ENCODE measurements at regions not wholly inside any gene's neighbourhood (a gene's known extent, or its start where the extent isn't known, plus 50 kb on each side); places are given as distances from the start of the nearest gene placed in this dataset.
"Not testable (repeated sequence)": the region's sequence is repeated elsewhere in the genome, so short reads cannot be mapped to it uniquely, and the experiment has no call there.

- Histone ChIP-seq H3K4me3 (no peak overlapping the region), H3K36me3 (no peaks in the 10 kb centered on the region; the same call in 1 of the 2 replicates), H3K27me3 (no peaks in the 10 kb centered on the region), H3K9me3 (replicated peaks) (no peaks in the 10 kb centered on the region; the same call in 1 of the 2 replicates), H3K4me1 (peaks cover 17% of the 10 kb centered on the region), H3K27ac (no peak overlapping the region)
- no peak for DNase-seq
Measured at GRCh38 chr21:35482096-35482495, 433.0 kb upstream of the RUNX1 start.

GRCh38 chr21:35481005-35481404, 431.9 kb upstream of the RUNX1 start:
- Histone ChIP-seq H3K36me3 (no peaks in the 10 kb centered on the region; the same call in 1 of the 2 replicates), H3K9me3 (replicated peaks) (no peaks in the 10 kb centered on the region; the same call in 1 of the 2 replicates), H3K27ac (no peak overlapping the region), H3K27me3 (no peaks in the 10 kb centered on the region), H3K4me1 (peaks cover 28% of the 10 kb centered on the region), H3K4me3 (no peak overlapping the region)
- DNase-seq: no peak

- peaks cover 33% of the 10 kb centered on the region for H3K4me1 ChIP-seq
- no peak overlapping the region for H3K27ac ChIP-seq
- H3K9me3 ChIP-seq (replicated peaks): no peaks in the 10 kb centered on the region; the same call in 1 of the 2 replicates
- DNase-seq: no peak
- H3K27me3 ChIP-seq: no peaks in the 10 kb centered on the region
- no peaks in the 10 kb centered on the region; the same call in 1 of the 2 replicates for H3K36me3 ChIP-seq
- no peak overlapping the region for H3K4me3 ChIP-seq
Measured at GRCh38 chr21:35479529-35479928, 430.4 kb upstream of the RUNX1 start.

- no peak overlapping the region for H3K27ac ChIP-seq
Measured at GRCh38 chr21:35479065-35479448, 430.0 kb upstream of the RUNX1 start.

DNA sequence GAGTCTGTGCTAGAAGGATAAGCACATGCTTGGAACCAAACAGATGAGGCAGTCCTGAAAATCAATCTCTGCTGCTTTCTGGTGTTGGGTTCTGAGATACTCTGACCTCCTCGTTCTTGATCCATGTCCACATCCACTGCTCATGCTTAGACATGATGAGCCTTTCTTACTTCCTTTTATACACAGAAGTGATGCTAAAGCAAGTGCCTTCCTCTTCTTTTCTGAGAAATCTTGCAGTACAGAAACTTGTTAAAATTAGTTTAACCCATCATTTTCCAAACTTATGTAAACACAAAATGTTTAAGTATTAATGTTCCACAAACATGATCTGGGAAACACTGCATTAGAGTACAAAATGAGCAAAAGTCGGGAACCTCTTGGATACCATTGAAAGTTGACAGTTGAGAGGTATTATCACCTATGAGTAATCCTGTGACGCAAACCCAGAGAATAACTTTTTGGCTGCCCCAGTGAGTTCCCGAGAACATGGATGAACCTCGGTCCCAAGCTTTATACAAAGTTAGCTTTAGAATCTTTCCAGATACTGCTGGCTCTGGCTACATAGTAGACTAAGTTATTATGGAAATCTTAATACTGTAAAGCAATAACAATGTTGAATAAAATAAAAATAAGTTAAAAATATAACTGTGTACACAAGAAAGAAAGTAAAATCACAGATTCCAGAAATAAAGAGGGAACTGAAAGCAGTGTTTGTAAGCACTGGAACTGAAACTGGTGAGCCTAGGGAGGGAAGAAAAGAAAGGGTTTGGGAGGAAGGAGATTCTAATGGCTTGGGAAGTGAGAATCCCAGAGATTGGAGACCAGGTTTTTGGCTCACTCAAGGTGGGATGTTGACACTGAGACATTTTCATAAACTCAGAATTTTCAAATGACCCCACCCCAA, 429.3 kb upstream of the RUNX1 start:
- Histone ChIP-seq H3K9me3 (replicated peaks) (no peaks in the 10 kb centered on the region; the same call in 1 of the 2 replicates), H3K4me3 (no peak overlapping the region), H3K27me3 (no peaks in the 10 kb centered on the region), H3K36me3 (no peaks in the 10 kb centered on the region; the same call in 1 of the 2 replicates), H3K4me1 (peaks cover 29% of the 10 kb centered on the region), H3K27ac (no peak overlapping the region)
- DNase-seq: no peak

More at GRCh38 chr21:35479065-35479448, 430.0 kb upstream of the RUNX1 start:
- Histone ChIP-seq H3K27me3 (no peaks in the 10 kb centered on the region), H3K36me3 (no peaks in the 10 kb centered on the region; the same call in 1 of the 2 replicates), H3K4me1 (peaks cover 29% of the 10 kb centered on the region), H3K9me3 (replicated peaks) (no peaks in the 10 kb centered on the region; the same call in 1 of the 2 replicates), H3K4me3 (no peak overlapping the region)
- DNase-seq: no peak

- no peaks in the 10 kb centered on the region; the same call in 1 of the 2 replicates for H3K36me3 ChIP-seq
- H3K27ac ChIP-seq: peak overlapping the region; percentile 68
- H3K4me3 ChIP-seq: no peak overlapping the region
- H3K9me3 ChIP-seq (replicated peaks): no peaks in the 10 kb centered on the region; the same call in 1 of the 2 replicates
- no peak for DNase-seq
- no peaks in the 10 kb centered on the region for H3K27me3 ChIP-seq
- peaks cover 29% of the 10 kb centered on the region for H3K4me1 ChIP-seq
Measured at GRCh38 chr21:35477622-35478021, 428.5 kb upstream of the RUNX1 start.

DNA sequence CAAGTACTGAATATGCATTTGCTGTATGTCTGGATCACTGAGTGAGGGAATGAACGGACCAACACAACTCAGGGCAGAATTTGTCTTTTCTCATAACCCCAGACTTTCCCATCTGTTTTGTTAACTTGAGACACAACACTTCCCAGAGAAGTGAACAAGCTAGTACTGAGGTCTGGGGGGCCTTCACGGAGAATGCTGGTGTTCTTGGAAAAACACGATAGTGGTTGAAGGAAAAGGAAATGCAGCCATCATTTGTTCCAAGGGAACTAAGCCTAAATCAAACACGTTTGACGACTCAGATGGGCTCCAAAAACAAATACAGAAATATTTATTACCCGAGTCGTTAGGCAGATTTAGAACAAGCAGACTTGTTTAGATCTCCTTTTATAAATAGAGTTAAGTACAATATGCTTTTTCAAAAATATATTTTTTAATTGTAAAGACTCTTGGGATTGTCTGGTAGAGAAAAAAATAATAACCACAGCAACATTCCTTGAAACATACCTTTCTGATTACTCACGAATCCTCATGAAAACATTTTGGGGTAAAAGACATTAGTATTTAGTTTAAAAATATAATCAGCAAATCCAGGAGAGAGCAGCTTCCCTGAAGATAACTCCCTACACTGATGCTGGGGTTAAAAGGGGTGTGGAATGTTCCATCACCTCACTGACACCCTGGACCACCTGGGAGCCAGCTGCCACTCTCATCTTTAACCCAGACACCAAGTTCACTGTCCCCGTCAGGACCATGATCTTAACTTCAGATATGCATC, 427.7 kb upstream of the RUNX1 start:
- DNase-seq: peak; percentile 18 to 38
- Histone ChIP-seq H3K36me3 (no peaks in the 10 kb centered on the region; the same call in 1 of the 2 replicates), H3K27ac (peak overlapping the region; percentile 68), H3K27me3 (no peaks in the 10 kb centered on the region), H3K4me1 (peaks cover 29% of the 10 kb centered on the region), H3K9me3 (replicated peaks) (no peaks in the 10 kb centered on the region; the same call in 1 of the 2 replicates), H3K4me3 (peak overlapping the region; percentile 11)

DNA sequence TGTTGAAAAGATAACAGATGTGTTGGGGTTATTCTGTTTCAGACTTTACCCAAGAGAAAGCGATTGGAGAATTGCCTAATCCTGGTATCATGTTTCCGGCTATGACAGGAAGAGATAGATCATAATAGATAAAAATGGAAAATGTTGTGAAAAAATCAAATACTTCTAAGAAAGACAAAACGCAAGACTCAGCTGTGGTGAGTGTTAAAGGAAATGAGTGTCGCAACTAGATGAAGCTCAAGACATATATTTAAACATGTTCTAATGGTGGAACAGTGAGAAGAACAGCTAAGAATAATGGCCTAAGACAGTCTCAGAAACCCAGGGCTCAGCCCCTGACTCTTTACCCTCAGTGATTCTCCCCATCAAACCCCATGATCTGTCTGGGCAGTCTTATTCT, 426.7 kb upstream of the RUNX1 start:
- Histone ChIP-seq H3K4me1 (peaks cover 29% of the 10 kb centered on the region), H3K27me3 (no peaks in the 10 kb centered on the region), H3K4me3 (no peak overlapping the region), H3K36me3 (no peaks in the 10 kb centered on the region; the same call in 1 of the 2 replicates), H3K9me3 (replicated peaks) (no peaks in the 10 kb centered on the region; the same call in 1 of the 2 replicates), H3K27ac (peak overlapping the region; percentile 68; the same call in 1 of the 2 replicates)
- peak in 1 of 2 experiments; percentile 45 for DNase-seq

- peak in 1 of 2 experiments; percentile 14 for DNase-seq
- H3K4me1 ChIP-seq: peaks cover 29% of the 10 kb centered on the region
- no peaks in the 10 kb centered on the region; the same call in 1 of the 2 replicates for H3K36me3 ChIP-seq
- no peaks in the 10 kb centered on the region; the same call in 1 of the 2 replicates for H3K9me3 ChIP-seq (replicated peaks)
- no peak overlapping the region for H3K4me3 ChIP-seq
- H3K27ac ChIP-seq: no peak overlapping the region
- H3K27me3 ChIP-seq: no peaks in the 10 kb centered on the region
Measured at GRCh38 chr21:35475009-35475408, 425.9 kb upstream of the RUNX1 start.

GRCh38 chr21:35473496-35473895, 424.4 kb upstream of the RUNX1 start:
- Histone ChIP-seq H3K36me3 (no peaks in the 10 kb centered on the region), H3K4me1 (peaks cover 29% of the 10 kb centered on the region), H3K9me3 (replicated peaks) (no peaks in the 10 kb centered on the region; the same call in 1 of the 2 replicates), H3K4me3 (no peak overlapping the region), H3K27ac (no peak overlapping the region), H3K27me3 (no peaks in the 10 kb centered on the region)
- DNase-seq: no peak

DNA sequence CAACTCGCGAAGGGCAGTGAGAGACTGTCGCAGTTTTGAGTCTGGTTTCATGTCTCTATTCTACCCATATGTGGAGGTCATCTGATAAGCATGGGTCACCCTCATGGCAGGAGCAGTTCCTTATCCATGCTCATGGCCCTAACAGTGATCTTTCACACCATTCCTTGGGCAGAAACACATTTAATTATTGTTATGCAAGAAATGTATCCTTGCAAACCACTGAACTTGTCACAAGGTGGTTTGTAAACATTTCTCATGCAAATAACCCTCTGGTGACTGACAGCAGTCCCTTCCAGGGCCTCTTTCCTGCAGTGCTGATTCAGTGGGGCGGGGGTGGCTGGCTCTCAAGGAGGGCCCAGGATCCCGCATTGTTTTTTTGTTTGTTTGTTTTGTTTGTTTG, 421.4 kb upstream of the RUNX1 start:
- peaks cover 8% of the 10 kb centered on the region for H3K4me1 ChIP-seq
- H3K27me3 ChIP-seq: no peaks in the 10 kb centered on the region
- no peaks in the 10 kb centered on the region for H3K36me3 ChIP-seq
- no peaks in the 10 kb centered on the region for H3K9me3 ChIP-seq (replicated peaks)
- no peak overlapping the region for H3K27ac ChIP-seq
- H3K4me3 ChIP-seq: no peak overlapping the region
- DNase-seq: no peak

DNA sequence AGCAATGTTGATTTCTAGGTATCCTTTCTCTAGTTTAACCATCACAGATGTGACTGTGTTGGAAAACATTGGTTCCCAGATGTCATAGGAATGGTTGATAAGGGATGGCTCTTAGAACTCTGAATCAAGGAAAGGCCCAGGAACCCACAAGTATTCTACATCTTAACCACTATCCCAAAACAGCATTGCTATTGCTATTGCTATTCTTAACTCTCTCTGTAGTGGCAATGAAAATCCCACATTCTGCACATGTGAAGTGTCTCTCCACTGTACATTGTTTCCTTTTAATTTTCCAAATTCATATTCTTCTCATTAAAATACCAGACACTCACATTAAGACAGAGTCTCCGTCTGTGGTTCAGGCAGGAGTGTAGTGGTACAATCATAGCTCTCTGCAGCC, 420.4 kb upstream of the RUNX1 start:
- no peak overlapping the region for H3K27ac ChIP-seq
- H3K36me3 ChIP-seq: no peaks in the 10 kb centered on the region
- no peak for DNase-seq
- H3K4me3 ChIP-seq: no peak overlapping the region
- H3K27me3 ChIP-seq: no peaks in the 10 kb centered on the region
- no peaks in the 10 kb centered on the region for H3K9me3 ChIP-seq (replicated peaks)
- H3K4me1 ChIP-seq: no peaks in the 10 kb centered on the region

- H3K36me3 ChIP-seq: no peaks in the 10 kb centered on the region
- DNase-seq: peak in 1 of 2 experiments; percentile 14
- no peak overlapping the region for H3K27ac ChIP-seq
- no peaks in the 10 kb centered on the region for H3K4me1 ChIP-seq
- H3K27me3 ChIP-seq: no peaks in the 10 kb centered on the region
- no peak overlapping the region for H3K4me3 ChIP-seq
- H3K9me3 ChIP-seq (replicated peaks): no peaks in the 10 kb centered on the region
Measured at GRCh38 chr21:35468991-35469390, 419.9 kb upstream of the RUNX1 start.

- no peaks in the 10 kb centered on the region for H3K9me3 ChIP-seq (replicated peaks)
- no peaks in the 10 kb centered on the region for H3K4me1 ChIP-seq
- H3K27me3 ChIP-seq: no peaks in the 10 kb centered on the region
- H3K36me3 ChIP-seq: no peaks in the 10 kb centered on the region
- H3K27ac ChIP-seq: no peak overlapping the region
- no peak for DNase-seq
- H3K4me3 ChIP-seq: no peak overlapping the region
Measured at GRCh38 chr21:35467566-35467965, 418.5 kb upstream of the RUNX1 start.

DNA sequence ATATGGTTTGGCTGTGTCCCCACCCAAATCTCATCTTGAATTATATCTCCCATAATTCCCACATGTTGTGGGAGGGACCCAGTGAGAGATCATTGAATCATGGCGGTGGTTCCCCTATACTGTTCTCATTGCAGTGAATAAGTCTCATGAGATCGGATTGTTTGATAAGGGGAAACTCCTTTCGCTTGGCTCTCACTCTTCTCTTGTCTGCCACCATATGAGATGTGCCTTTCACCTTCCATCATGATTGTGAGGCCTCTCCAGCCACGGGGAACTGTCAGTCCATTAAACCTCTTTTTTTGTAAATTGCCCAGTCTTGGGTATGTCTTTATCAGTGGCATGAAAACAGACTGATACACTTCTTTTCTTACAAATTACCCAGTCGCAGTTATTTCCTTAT, 417.6 kb upstream of the RUNX1 start:
- H3K4me1 ChIP-seq; DNase-seq; H3K9me3 ChIP-seq (replicated peaks); H3K36me3 ChIP-seq; H3K27me3 ChIP-seq; H3K27ac ChIP-seq; H3K4me3 ChIP-seq: not testable (repeated sequence)

Data from SJCRH30 (cell line).